ENCODE measurements at regions not wholly inside any gene's neighbourhood (a gene's known extent, or its start where the extent isn't known, plus 50 kb on each side); places are given as distances from the start of the nearest gene placed in this dataset.

DNA sequence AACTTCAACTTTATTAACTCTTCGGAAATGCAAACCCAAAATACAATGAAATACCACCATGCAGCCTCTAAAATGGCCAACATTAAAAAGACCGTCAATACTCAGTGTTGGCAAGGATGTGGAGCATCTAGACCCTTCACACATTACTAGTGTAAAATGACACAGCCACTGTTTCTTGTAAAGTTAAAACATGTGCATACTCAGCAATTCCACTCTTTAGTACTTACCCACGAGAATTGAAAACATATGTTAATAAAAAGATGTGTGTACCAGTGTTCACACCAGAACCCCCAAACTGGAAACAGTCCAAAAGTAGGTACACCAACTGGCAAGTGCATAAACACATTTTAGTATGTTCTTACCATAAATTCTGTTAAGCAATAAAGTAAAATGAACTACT, 294.7 kb downstream of the PLK2 start:
- TF ChIP-seq, protein P1, sequence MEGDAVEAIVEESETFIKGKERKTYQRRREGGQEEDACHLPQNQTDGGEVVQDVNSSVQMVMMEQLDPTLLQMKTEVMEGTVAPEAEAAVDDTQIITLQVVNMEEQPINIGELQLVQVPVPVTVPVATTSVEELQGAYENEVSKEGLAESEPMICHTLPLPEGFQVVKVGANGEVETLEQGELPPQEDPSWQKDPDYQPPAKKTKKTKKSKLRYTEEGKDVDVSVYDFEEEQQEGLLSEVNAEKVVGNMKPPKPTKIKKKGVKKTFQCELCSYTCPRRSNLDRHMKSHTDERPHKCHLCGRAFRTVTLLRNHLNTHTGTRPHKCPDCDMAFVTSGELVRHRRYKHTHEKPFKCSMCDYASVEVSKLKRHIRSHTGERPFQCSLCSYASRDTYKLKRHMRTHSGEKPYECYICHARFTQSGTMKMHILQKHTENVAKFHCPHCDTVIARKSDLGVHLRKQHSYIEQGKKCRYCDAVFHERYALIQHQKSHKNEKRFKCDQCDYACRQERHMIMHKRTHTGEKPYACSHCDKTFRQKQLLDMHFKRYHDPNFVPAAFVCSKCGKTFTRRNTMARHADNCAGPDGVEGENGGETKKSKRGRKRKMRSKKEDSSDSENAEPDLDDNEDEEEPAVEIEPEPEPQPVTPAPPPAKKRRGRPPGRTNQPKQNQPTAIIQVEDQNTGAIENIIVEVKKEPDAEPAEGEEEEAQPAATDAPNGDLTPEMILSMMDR (IDR thresholded peaks at IDR 0.05): no peak
- TF ChIP-seq ZFX (IDR thresholded peaks at IDR 0.05; ENCODE audit: borderline replicate concordance): no peak

Data from 22Rv1 (cell line).